C4-2B (cell line): ENCODE measurements at regions not wholly inside any gene's neighbourhood (a gene's known extent, or its start where the extent isn't known, plus 50 kb on each side); places are given as distances from the start of the nearest gene placed in this dataset.

Experiments used
- H3K27ac ChIP-seq: fragments of 450-650 bp; 2 replicates; pipeline ENCODE4 v1.5.1; 2017
- CTCF ChIP-seq: fragments of 450-650 bp; conservative IDR thresholded peaks from 2 replicates; pipeline ENCODE4 v1.5.1; 2017; ENCODE audit warnings: mild to moderate bottlenecking
- ZFX ChIP-seq: fragments of 450-650 bp; IDR thresholded peaks from 2 replicates; pipeline ENCODE4 v1.6.1; 2017

- no peak overlapping the region for H3K27ac ChIP-seq
- no peak for TF ChIP-seq CTCF
Observed at GRCh38 chr2:17306706-17307105, 211.5 kb downstream of the RAD51AP2 start.

- TF ChIP-seq CTCF (no peak), ZFX (no peak)
Observed at GRCh38 chr2:17306219-17306618, 212.0 kb downstream of the RAD51AP2 start.

GRCh38 chr2:17303521-17303920 is 214.7 kb downstream of the RAD51AP2 start:
- no peak for TF ChIP-seq CTCF
- TF ChIP-seq ZFX: no peak
- H3K27ac ChIP-seq: no peak overlapping the region

More at GRCh38 chr2:17306219-17306618, 212.0 kb downstream of the RAD51AP2 start:
- H3K27ac ChIP-seq: no peak overlapping the region

- no peak overlapping the region for H3K27ac ChIP-seq
- TF ChIP-seq CTCF (no peak), ZFX (no peak)
Observed at GRCh38 chr2:17303054-17303453, 215.2 kb downstream of the RAD51AP2 start.

- no peak overlapping the region for H3K27ac ChIP-seq
- TF ChIP-seq CTCF (no peak), ZFX (no peak)
Observed at GRCh38 chr2:17302281-17302680, 216.0 kb downstream of the RAD51AP2 start.

- TF ChIP-seq ZFX: no peak
- no peak for TF ChIP-seq CTCF
- no peak overlapping the region for H3K27ac ChIP-seq
Observed at GRCh38 chr2:17301437-17301836, 216.8 kb downstream of the RAD51AP2 start.

- no peak for TF ChIP-seq ZFX
- no peak for TF ChIP-seq CTCF
Observed at GRCh38 chr2:17299891-17300540, 218.2 kb downstream of the RAD51AP2 start.

More at GRCh38 chr2:17299891-17300540, 218.2 kb downstream of the RAD51AP2 start:
- H3K27ac ChIP-seq: no peak overlapping the region
